ENCODE measurements at regions not wholly inside any gene's neighbourhood (a gene's known extent, or its start where the extent isn't known, plus 50 kb on each side); places are given as distances from the start of the nearest gene placed in this dataset.

DNA sequence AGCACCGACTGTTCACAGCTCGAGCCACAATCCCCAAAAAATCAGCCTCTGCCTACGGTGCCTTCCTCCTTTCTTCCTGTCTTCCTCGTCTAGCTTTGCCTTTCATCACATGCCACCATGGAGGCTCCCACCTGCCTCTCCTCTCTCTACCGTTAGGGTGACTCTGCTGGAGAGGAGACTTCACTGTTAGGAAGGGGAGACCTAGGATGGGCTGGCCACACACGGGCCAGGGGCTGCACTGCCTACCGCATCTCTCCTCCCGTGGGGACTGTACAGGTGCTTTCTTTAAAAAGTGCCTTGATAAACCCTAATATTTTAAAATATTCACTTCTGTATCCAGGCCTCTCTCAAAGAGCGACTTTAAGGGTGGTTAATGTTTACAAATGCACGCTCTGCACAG lies 1104.7 kb downstream of the BCL11B start:
- no peak for ATAC-seq (ENCODE audit: insufficient read depth, low FRiP score)
- Histone ChIP-seq H3K4me1 (ENCODE audit: control insufficient read depth in 5 of 5, insufficient read depth in 5 of 5, low read length in 5 of 5) (no peaks in the 10 kb centered on the region), H3K27me3 (ENCODE audit: control insufficient read depth in 3 of 3, insufficient read depth in 3 of 3, low read length in 2 of 3) (peaks cover 0 to 6% (median 3%) of the 10 kb centered on the region in 3 donors), H3K27ac (ENCODE audit: low read depth in 1 of 2, low read length in 1 of 2) (no peak overlapping the region), H3K4me3 (no peak overlapping the region), H3K9me3 (ENCODE audit: control insufficient read depth in 4 of 4, insufficient read depth in 3 of 4, low read length in 3 of 4) (peaks cover 0 to 8% (median 0%) of the 10 kb centered on the region in 4 donors), H3K9ac (ENCODE audit: insufficient read depth in 1 of 2, low read length in 2 of 2) (no peak overlapping the region), H3K36me3 (ENCODE audit: control insufficient read depth in 4 of 4, insufficient read depth in 4 of 4, low read length in 4 of 4) (no peaks in the 10 kb centered on the region)
- 73 to 77% methylated on average over 10 of the region's 10 CpGs for WGBS, 2 donors
- no peak for DNase-seq
- TF ChIP-seq, protein P1, sequence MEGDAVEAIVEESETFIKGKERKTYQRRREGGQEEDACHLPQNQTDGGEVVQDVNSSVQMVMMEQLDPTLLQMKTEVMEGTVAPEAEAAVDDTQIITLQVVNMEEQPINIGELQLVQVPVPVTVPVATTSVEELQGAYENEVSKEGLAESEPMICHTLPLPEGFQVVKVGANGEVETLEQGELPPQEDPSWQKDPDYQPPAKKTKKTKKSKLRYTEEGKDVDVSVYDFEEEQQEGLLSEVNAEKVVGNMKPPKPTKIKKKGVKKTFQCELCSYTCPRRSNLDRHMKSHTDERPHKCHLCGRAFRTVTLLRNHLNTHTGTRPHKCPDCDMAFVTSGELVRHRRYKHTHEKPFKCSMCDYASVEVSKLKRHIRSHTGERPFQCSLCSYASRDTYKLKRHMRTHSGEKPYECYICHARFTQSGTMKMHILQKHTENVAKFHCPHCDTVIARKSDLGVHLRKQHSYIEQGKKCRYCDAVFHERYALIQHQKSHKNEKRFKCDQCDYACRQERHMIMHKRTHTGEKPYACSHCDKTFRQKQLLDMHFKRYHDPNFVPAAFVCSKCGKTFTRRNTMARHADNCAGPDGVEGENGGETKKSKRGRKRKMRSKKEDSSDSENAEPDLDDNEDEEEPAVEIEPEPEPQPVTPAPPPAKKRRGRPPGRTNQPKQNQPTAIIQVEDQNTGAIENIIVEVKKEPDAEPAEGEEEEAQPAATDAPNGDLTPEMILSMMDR (IDR thresholded peaks at IDR 0.05; ENCODE audit: control extremely low read depth, extremely low read depth): no peak

DNA sequence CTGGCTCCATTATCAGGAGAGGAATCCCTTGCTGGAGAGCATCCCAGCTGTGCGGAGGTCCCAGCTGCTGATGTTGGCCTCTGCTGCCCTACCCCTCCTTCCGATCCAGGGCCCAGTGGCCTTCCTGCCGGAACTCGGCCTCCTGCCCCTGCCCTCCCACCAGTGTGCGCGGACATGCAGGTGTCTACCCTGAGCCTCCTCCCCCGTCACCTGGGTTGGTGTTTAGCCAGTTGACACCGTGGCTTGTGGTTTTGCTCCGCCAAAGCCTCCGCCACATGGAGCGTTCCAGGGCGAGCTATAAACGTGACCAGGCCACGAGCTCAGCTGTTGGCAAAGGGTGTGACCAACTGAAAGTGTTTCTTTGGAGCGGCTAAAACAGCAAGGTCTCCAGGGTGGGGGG lies 1104.3 kb downstream of the BCL11B start:
- no peak for DNase-seq
- no peak overlapping the region for H3K9ac ChIP-seq (ENCODE audit: insufficient read depth in 1 of 2, low read length in 2 of 2)
- WGBS, 2 donors: 80 to 83% methylated on average over 15 of the region's 15 CpGs
- no peaks in the 10 kb centered on the region for H3K36me3 ChIP-seq (ENCODE audit: control insufficient read depth in 4 of 4, insufficient read depth in 4 of 4, low read length in 4 of 4)
- no peaks in the 10 kb centered on the region for H3K4me1 ChIP-seq (ENCODE audit: control insufficient read depth in 5 of 5, insufficient read depth in 5 of 5, low read length in 5 of 5)
- H3K27me3 ChIP-seq (ENCODE audit: control insufficient read depth in 3 of 3, insufficient read depth in 3 of 3, low read length in 2 of 3): peaks cover 0 to 6% (median 3%) of the 10 kb centered on the region in 3 donors
- H3K4me3 ChIP-seq: no peak overlapping the region
- no peak for ATAC-seq (ENCODE audit: insufficient read depth, low FRiP score)
- TF ChIP-seq, protein P1 (IDR thresholded peaks at IDR 0.05; ENCODE audit: control extremely low read depth, extremely low read depth): no peak
- no peak overlapping the region for H3K27ac ChIP-seq (ENCODE audit: low read depth in 1 of 2, low read length in 1 of 2)
- peaks cover 0 to 8% (median 0%) of the 10 kb centered on the region in 4 donors for H3K9me3 ChIP-seq (ENCODE audit: control insufficient read depth in 4 of 4, insufficient read depth in 3 of 4, low read length in 3 of 4)

DNA sequence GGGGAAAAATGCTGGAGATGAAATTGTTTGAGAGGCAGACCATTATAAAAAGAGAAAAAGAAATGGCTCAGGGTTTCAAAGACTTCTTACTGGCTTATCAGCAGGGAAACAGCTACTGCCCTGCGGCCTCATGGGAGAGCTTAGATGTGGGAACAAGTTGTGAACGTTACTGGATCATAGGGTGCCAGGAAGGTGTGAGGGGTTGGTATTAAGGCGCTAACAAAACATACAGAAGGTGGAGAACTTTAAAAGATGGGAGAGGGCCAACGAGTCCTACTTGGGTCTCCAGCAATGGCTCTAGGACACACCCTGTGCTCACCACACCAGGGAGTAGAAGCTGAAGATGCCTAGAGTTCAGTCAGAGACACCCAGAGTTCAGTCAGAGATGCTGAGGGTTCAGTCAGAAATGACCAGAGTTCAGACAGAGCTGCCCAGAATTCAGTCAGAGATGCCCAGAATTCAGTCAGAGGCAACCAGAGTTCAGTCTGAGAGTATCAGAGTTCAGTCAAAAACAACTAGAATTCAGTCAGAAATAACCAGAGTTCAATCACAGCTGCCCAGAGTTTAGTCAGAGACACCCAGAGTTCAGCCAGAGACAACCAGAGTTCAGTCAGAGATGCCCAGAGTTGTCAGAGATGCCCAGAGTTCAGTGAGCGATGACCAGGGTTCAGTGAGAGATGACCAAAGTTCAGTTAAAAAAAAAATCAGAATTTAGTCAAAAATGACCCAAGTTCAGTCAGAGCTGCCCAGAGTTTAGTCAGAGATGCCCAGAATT lies 1103.6 kb downstream of the BCL11B start:
- ATAC-seq (ENCODE audit: insufficient read depth, low FRiP score) (no peak), DNase-seq (no peak)
- Histone ChIP-seq H3K27me3 (ENCODE audit: control insufficient read depth in 3 of 3, insufficient read depth in 3 of 3, low read length in 2 of 3) (peaks cover 0 to 3% (median 1%) of the 10 kb centered on the region in 3 donors), H3K4me1 (ENCODE audit: control insufficient read depth in 5 of 5, insufficient read depth in 5 of 5, low read length in 5 of 5) (no peaks in the 10 kb centered on the region), H3K4me3 (no peak overlapping the region), H3K9me3 (ENCODE audit: control insufficient read depth in 4 of 4, insufficient read depth in 3 of 4, low read length in 3 of 4) (peaks cover 0 to 8% (median 0%) of the 10 kb centered on the region in 4 donors), H3K9ac (ENCODE audit: insufficient read depth in 1 of 2, low read length in 2 of 2) (no peak overlapping the region), H3K27ac (ENCODE audit: low read depth in 1 of 2, low read length in 1 of 2) (no peak overlapping the region), H3K36me3 (ENCODE audit: control insufficient read depth in 4 of 4, insufficient read depth in 4 of 4, low read length in 4 of 4) (no peaks in the 10 kb centered on the region)
- 75 to 76% methylated on average over 5 of the region's 5 CpGs for WGBS, 2 donors
- TF ChIP-seq, protein P1 (IDR thresholded peaks at IDR 0.05; ENCODE audit: control extremely low read depth, extremely low read depth): no peak

Data from lung (tissue), 11 donors.